HEK293 (cell line): ENCODE measurements at regions not wholly inside any gene's neighbourhood (a gene's known extent, or its start where the extent isn't known, plus 50 kb on each side); places are given as distances from the start of the nearest gene placed in this dataset.

ENCODE experiments used
- CTCF ChIA-PET: fragments of 350-600 bp; formaldehyde crosslinking; extraction: SDS; loops from one replicate; lab custom pipeline; 2021; ENCODE audit warnings: antibody characterized with exemption; lab: Yijun Ruan, JAX
- POLR2A ChIA-PET: fragments of 300-600 bp; formaldehyde crosslinking; extraction: SDS; loops from one replicate; lab custom pipeline; 2020; ENCODE audit warnings: antibody characterized with exemption, inconsistent platforms; lab: Yijun Ruan, JAX
- H3K27ac ChIP-seq: fragments of 200-500 bp; sonication (Bioruptor generic); 2 replicates; pipeline ENCODE4 v1.5.1; 2014; ENCODE audit warnings: low read depth, low read length, control low read depth, inconsistent platforms; ENCODE audit errors: extremely low read depth
- H3K36me3 ChIP-seq, 2 experiments: fragments of 200-500 bp in 1 of 2; sonication (Bioruptor generic) in 1 of 2; 1 replicate in 1 of 2; 2 replicates in 1 of 2; pipeline ENCODE4 v1.5.1; 2014 to 2017; ENCODE audit warnings: inconsistent platforms in 2 of 2, low read length in 2 of 2; ENCODE audit not compliant: control insufficient read depth in 2 of 2, insufficient read depth in 1 of 2
- H3K4me1 ChIP-seq: fragments of 200-500 bp; sonication (Bioruptor generic); 2 replicates; pipeline ENCODE4 v1.5.1; 2014; ENCODE audit warnings: mild to moderate bottlenecking, low read length, inconsistent platforms; ENCODE audit not compliant: control insufficient read depth, insufficient read depth
- H3K4me3 ChIP-seq: 2 replicates; pipeline ENCODE4 v1.5.1; 2011; ENCODE audit warnings: low read depth, mild to moderate bottlenecking, control low read depth, low read length, moderate library complexity
- H3K9me3 ChIP-seq: fragments of 200-500 bp; sonication (Bioruptor generic); 2 replicates; pipeline ENCODE4 v1.5.1; 2014; ENCODE audit warnings: low read depth, low read length, inconsistent platforms; ENCODE audit not compliant: control insufficient read depth, insufficient read depth
- ATF2 ChIP-seq: fragments of 450-650 bp; formaldehyde crosslinking; IDR thresholded peaks from 2 replicates; pipeline ENCODE4 v1.5.1; 2016; ENCODE audit warnings: missing biosample characterization, missing genetic modification characterization, low read depth
- PRDM2 ChIP-seq: fragments of 450-650 bp; formaldehyde crosslinking; IDR thresholded peaks from 2 replicates; pipeline ENCODE4 v1.5.1; 2016; ENCODE audit warnings: missing biosample characterization, missing genetic modification characterization, borderline replicate concordance
- REPIN1 ChIP-seq: fragments of 450-650 bp; formaldehyde crosslinking; IDR thresholded peaks from 2 replicates; pipeline ENCODE4 v1.5.1; 2017; ENCODE audit warnings: missing biosample characterization, missing genetic modification characterization, low read depth
- ZBTB26 ChIP-seq: fragments of 450-650 bp; formaldehyde crosslinking; optimal IDR thresholded peaks from 2 replicates; pipeline ENCODE3; 2016; ENCODE audit warnings: missing biosample characterization, mild to moderate bottlenecking, missing genetic modification characterization
- ZBTB6 ChIP-seq: fragments of 450-650 bp; formaldehyde crosslinking; IDR thresholded peaks from 2 replicates; pipeline ENCODE4 v1.5.1; 2017; ENCODE audit warnings: missing biosample characterization, missing genetic modification characterization
- ZNF133 ChIP-seq: fragments of 450-650 bp; formaldehyde crosslinking; IDR thresholded peaks from 2 replicates; pipeline ENCODE4 v1.5.1; 2016; ENCODE audit warnings: missing biosample characterization, missing genetic modification characterization
- ZNF140 ChIP-seq: fragments of 450-650 bp; formaldehyde crosslinking; IDR thresholded peaks from 2 replicates; pipeline ENCODE4 v1.5.1; 2016; ENCODE audit warnings: missing biosample characterization, missing genetic modification characterization
- ZNF16 ChIP-seq: fragments of 450-650 bp; formaldehyde crosslinking; IDR thresholded peaks from 2 replicates; pipeline ENCODE4 v1.5.1; 2016; ENCODE audit warnings: low read depth, missing biosample characterization, missing genetic modification characterization
- ZNF169 ChIP-seq: fragments of 450-650 bp; formaldehyde crosslinking; IDR thresholded peaks from 2 replicates; pipeline ENCODE4 v1.5.1; 2016; ENCODE audit warnings: missing biosample characterization, missing genetic modification characterization
- ZNF18 ChIP-seq: fragments of 450-650 bp; formaldehyde crosslinking; IDR thresholded peaks from 2 replicates; pipeline ENCODE4 v1.5.1; 2016; ENCODE audit warnings: missing biosample characterization, missing genetic modification characterization
- ZNF501 ChIP-seq: fragments of 450-650 bp; formaldehyde crosslinking; IDR thresholded peaks from 2 replicates; pipeline ENCODE4 v1.5.1; 2016; ENCODE audit warnings: missing biosample characterization, missing genetic modification characterization
- ZNF610 ChIP-seq: fragments of 450-650 bp; formaldehyde crosslinking; IDR thresholded peaks from 2 replicates; pipeline ENCODE4 v1.5.1; 2016; ENCODE audit warnings: missing biosample characterization, missing genetic modification characterization, borderline replicate concordance
- ZNF629 ChIP-seq: fragments of 450-650 bp; formaldehyde crosslinking; IDR thresholded peaks from 2 replicates; pipeline ENCODE4 v1.5.1; 2017; ENCODE audit warnings: missing biosample characterization, missing genetic modification characterization
- ZNF704 ChIP-seq: fragments of 450-650 bp; formaldehyde crosslinking; IDR thresholded peaks from 2 replicates; pipeline ENCODE4 v1.5.1; 2016; ENCODE audit warnings: missing biosample characterization, missing genetic modification characterization
- ZNF76 ChIP-seq: fragments of 450-650 bp; formaldehyde crosslinking; IDR thresholded peaks from 2 replicates; pipeline ENCODE4; 2016; ENCODE audit warnings: low read depth, missing biosample characterization, missing genetic modification characterization, borderline replicate concordance
- ZSCAN5A ChIP-seq: fragments of 450-650 bp; formaldehyde crosslinking; IDR thresholded peaks from 2 replicates; pipeline ENCODE4 v1.5.1; 2016; ENCODE audit warnings: missing biosample characterization, missing genetic modification characterization

GRCh38 chr5:71957292-71957898, 149.9 kb upstream of the MAP1B start:
- CTCF ChIA-PET: no interaction called here
- POLR2A ChIA-PET: no interaction called here
- H3K36me3 ChIP-seq: no peaks in the 10 kb centered on the region
- H3K9me3 ChIP-seq: no peaks in the 10 kb centered on the region
- no peak overlapping the region for H3K4me3 ChIP-seq
- H3K27ac ChIP-seq: no peak overlapping the region
- H3K4me1 ChIP-seq: 0 out of 2 replicates have a peak, but pooled peaks cover 2% of the 10 kb centered on the region
- TF ChIP-seq ZBTB6 (no peak), ZNF16 (no peak), ZNF18 (tag by site-specific recombination) (peak; percentile 93)

GRCh38 chr5:71960195-71960594, 147.1 kb upstream of the MAP1B start:
- no peak for TF ChIP-seq ZNF501 (tag by site-specific recombination)
- TF ChIP-seq PRDM2: no peak
- TF ChIP-seq ZNF169 (tag by site-specific recombination): no peak
- TF ChIP-seq REPIN1 (tag by site-specific recombination): no peak
- no peak for TF ChIP-seq ATF2 (tag by site-specific recombination)
- no peak for TF ChIP-seq ZNF140 (tag by site-specific recombination)
- TF ChIP-seq ZNF76 (tag by site-specific recombination): no peak
- TF ChIP-seq ZSCAN5A (tag by site-specific recombination): no peak
- TF ChIP-seq ZNF704 (tag by site-specific recombination): no peak
- no peak for TF ChIP-seq ZNF610 (tag by site-specific recombination)
- no peak for TF ChIP-seq ZNF629 (tag by site-specific recombination)
- TF ChIP-seq ZNF18 (tag by site-specific recombination): no peak
- TF ChIP-seq ZBTB26 (tag by site-specific recombination): no peak
- no peak for TF ChIP-seq ZNF133 (tag by site-specific recombination)
- Histone ChIP-seq H3K27ac (no peak overlapping the region), H3K4me1 (0 out of 2 replicates have a peak, but pooled peaks cover 2% of the 10 kb centered on the region), H3K9me3 (no peaks in the 10 kb centered on the region), H3K36me3 (no peaks in the 10 kb centered on the region), H3K4me3 (no peak overlapping the region)
- POLR2A ChIA-PET: no interaction called here
- CTCF ChIA-PET: no interaction called here
